Trophoblast cell (in vitro differentiated cells and primary cell): ENCODE measurements at regions not wholly inside any gene's neighbourhood (a gene's known extent, or its start where the extent isn't known, plus 50 kb on each side); places are given as distances from the start of the nearest gene placed in this dataset.

Experiments used
- DNase-seq, 2 donors: peaks; one replicate each; pipeline ENCODE4 v3.0.0-alpha.2; 2016
- H2AFZ ChIP-seq: 2 replicates; pipeline ENCODE4 v1.6.1; 2013; ENCODE audit warnings: low read length, moderate library complexity, mild to moderate bottlenecking; ENCODE audit not compliant: insufficient read depth, poor library complexity
- H2AK5ac ChIP-seq: 2 replicates; pipeline ENCODE4 v1.6.1; 2013; ENCODE audit warnings: mild to moderate bottlenecking, low read length
- H2BK120ac ChIP-seq: 2 replicates; pipeline ENCODE4 v1.6.1; 2013; ENCODE audit warnings: low read length, mild to moderate bottlenecking, moderate library complexity; ENCODE audit not compliant: insufficient read depth, poor library complexity
- H2BK12ac ChIP-seq: 2 replicates; pipeline ENCODE4 v1.6.1; 2013; ENCODE audit warnings: mild to moderate bottlenecking, low read length, moderate library complexity
- H2BK5ac ChIP-seq: 2 replicates; pipeline ENCODE4 v1.6.1; 2013; ENCODE audit warnings: low read length, low read depth, moderate library complexity, mild to moderate bottlenecking; ENCODE audit not compliant: poor library complexity
- H3K14ac ChIP-seq: 2 replicates; pipeline ENCODE4 v1.6.1; 2013; ENCODE audit warnings: mild to moderate bottlenecking, low read length
- H3K18ac ChIP-seq: 2 replicates; pipeline ENCODE4 v1.6.1; 2013; ENCODE audit warnings: mild to moderate bottlenecking, low read length
- H3K23ac ChIP-seq: 2 replicates; pipeline ENCODE4 v1.6.1; 2013; ENCODE audit warnings: low read length
- H3K27ac ChIP-seq: 2 replicates; pipeline ENCODE4 v1.5.1; 2013; ENCODE audit warnings: low read depth, mild to moderate bottlenecking, inconsistent platforms, low read length, moderate library complexity
- H3K27me3 ChIP-seq: 2 replicates; pipeline ENCODE4 v1.6.1; 2013; ENCODE audit warnings: inconsistent platforms, mild to moderate bottlenecking, low read length, moderate library complexity; ENCODE audit not compliant: insufficient read depth
- H3K36me3 ChIP-seq, 2 experiments: 1 replicate in 1 of 2; 2 replicates in 1 of 2; pipeline ENCODE4 v1.6.1; 2013; ENCODE audit warnings: low read length in 2 of 2, mild to moderate bottlenecking in 2 of 2, moderate library complexity in 1 of 2; ENCODE audit not compliant: insufficient read depth in 2 of 2, control insufficient read depth in 1 of 2
- H3K4ac ChIP-seq: 2 replicates; pipeline ENCODE4 v1.6.1; 2013; ENCODE audit warnings: low read depth, mild to moderate bottlenecking, low read length, moderate library complexity
- H3K4me1 ChIP-seq, 2 experiments: 1 replicate in 1 of 2; 2 replicates in 1 of 2; pipeline ENCODE4 v1.6.1; 2013; ENCODE audit warnings: low read length in 2 of 2, mild to moderate bottlenecking in 2 of 2, moderate library complexity in 1 of 2; ENCODE audit not compliant: insufficient read depth in 2 of 2, control insufficient read depth in 1 of 2
- H3K4me2 ChIP-seq: 2 replicates; pipeline ENCODE4 v1.6.1; 2013; ENCODE audit warnings: inconsistent platforms, mild to moderate bottlenecking, low read length, moderate library complexity
- H3K4me3 ChIP-seq: 2 replicates; pipeline ENCODE4 v1.5.1; 2013; ENCODE audit warnings: mild to moderate bottlenecking, low read depth, low read length, inconsistent platforms
- H3K79me1 ChIP-seq: one replicate; pipeline ENCODE4 v1.6.1; 2013; ENCODE audit warnings: low read length
- H3K79me2 ChIP-seq: 2 replicates; pipeline ENCODE4 v1.6.1; 2013; ENCODE audit warnings: low read length, mild to moderate bottlenecking; ENCODE audit not compliant: control insufficient read depth, insufficient read depth, poor library complexity
- H3K9ac ChIP-seq: 2 replicates; pipeline ENCODE4 v1.6.1; 2013; ENCODE audit warnings: mild to moderate bottlenecking, low read length
- H3K9me3 ChIP-seq: 2 replicates; pipeline ENCODE4 v1.6.1; 2013; ENCODE audit warnings: low read depth, mild to moderate bottlenecking, control low read depth, inconsistent platforms, low read length; ENCODE audit not compliant: insufficient read depth
- H4K12ac ChIP-seq: 2 replicates; pipeline ENCODE4 v1.6.1; 2013; ENCODE audit warnings: low read depth, mild to moderate bottlenecking, low read length, moderate library complexity
- H4K8ac ChIP-seq: 2 replicates; pipeline ENCODE4 v1.6.1; 2013; ENCODE audit warnings: low read depth, mild to moderate bottlenecking, low read length, moderate library complexity
- H4K91ac ChIP-seq: one replicate; pipeline ENCODE4 v1.6.1; 2013; ENCODE audit warnings: low read depth, mild to moderate bottlenecking, low read length, moderate library complexity
- WGBS: extraction: QIAGEN DNeasy Blood & Tissue Kit; methylation state at CpG from one replicate; pipeline ENCODE4 v1.1.7; 2013; ENCODE audit warnings: missing lambda C conversion rate; ENCODE audit not compliant: insufficient read length, insufficient coverage; ENCODE audit errors: extremely low coverage; 5-methylcytosine and 5-hydroxymethylcytosine counted together

- Histone ChIP-seq H4K91ac (no peak overlapping the region), H3K18ac (no peak overlapping the region), H3K27me3 (no peaks in the 10 kb centered on the region), H3K79me2 (no peaks in the 10 kb centered on the region), H3K36me3 (no peaks in the 10 kb centered on the region), H2AK5ac (no peak overlapping the region), H3K4me3 (no peak overlapping the region), H3K23ac (no peak overlapping the region), H3K9me3 (no peaks in the 10 kb centered on the region), H3K4me1 (no peaks in the 10 kb centered on the region), H3K79me1 (no peaks in the 10 kb centered on the region), H3K4me2 (no peak overlapping the region), H2BK120ac (no peak overlapping the region), H4K12ac (no peak overlapping the region), H3K9ac (no peak overlapping the region), H3K14ac (no peak overlapping the region), H4K8ac (no peak overlapping the region), H2BK12ac (no peak overlapping the region), H3K27ac (no peak overlapping the region), H2BK5ac (no peak overlapping the region), H3K4ac (no peak overlapping the region), H2AFZ (no peak overlapping the region)
- no CpG with 5 or more reads among the region's 5 CpGs for WGBS
- DNase-seq = no peak
Measured at GRCh38 chr2:58669998-58670397, 428.9 kb upstream of the FANCL start.

- no peaks in the 10 kb centered on the region for H3K27me3 ChIP-seq
- H3K79me1 ChIP-seq = no peaks in the 10 kb centered on the region
- no CpG with 5 or more reads among the region's 3 CpGs for WGBS
- no peak overlapping the region for H4K8ac ChIP-seq
- H2BK12ac ChIP-seq = no peak overlapping the region
- H3K9ac ChIP-seq = no peak overlapping the region
- no peak overlapping the region for H3K18ac ChIP-seq
- H3K27ac ChIP-seq = no peak overlapping the region
- no peak overlapping the region for H4K12ac ChIP-seq
- H3K9me3 ChIP-seq = no peaks in the 10 kb centered on the region
- no peaks in the 10 kb centered on the region for H3K36me3 ChIP-seq
- H2BK120ac ChIP-seq = no peak overlapping the region
- H4K91ac ChIP-seq = no peak overlapping the region
- no peak overlapping the region for H3K4ac ChIP-seq
- H3K4me1 ChIP-seq = no peaks in the 10 kb centered on the region
- H2AK5ac ChIP-seq = no peak overlapping the region
- no peak overlapping the region for H3K23ac ChIP-seq
- no peaks in the 10 kb centered on the region for H3K79me2 ChIP-seq
- no peak overlapping the region for H2BK5ac ChIP-seq
- H2AFZ ChIP-seq = no peak overlapping the region
- DNase-seq = peak; percentile 28 to 60
- no peak overlapping the region for H3K4me2 ChIP-seq
- no peak overlapping the region for H3K4me3 ChIP-seq
- no peak overlapping the region for H3K14ac ChIP-seq
Measured at GRCh38 chr2:58667137-58667774, 426.1 kb upstream of the FANCL start.

- no peaks in the 10 kb centered on the region for H3K79me2 ChIP-seq
Measured at GRCh38 chr2:58666323-58666970, 425.3 kb upstream of the FANCL start.

GRCh38 chr2:58665154-58665553 lies 424.0 kb upstream of the FANCL start:
- Histone ChIP-seq H3K79me1 (no peaks in the 10 kb centered on the region), H3K27ac (no peak overlapping the region), H3K18ac (no peak overlapping the region), H4K12ac (no peak overlapping the region), H2BK120ac (no peak overlapping the region), H3K9me3 (no peaks in the 10 kb centered on the region), H3K36me3 (no peaks in the 10 kb centered on the region), H3K4ac (no peak overlapping the region), H4K91ac (no peak overlapping the region), H3K23ac (no peak overlapping the region), H3K79me2 (no peaks in the 10 kb centered on the region), H3K4me1 (peaks cover 0 to 2% of the 10 kb centered on the region in 2 experiments), H3K9ac (no peak overlapping the region), H2AK5ac (no peak overlapping the region), H3K27me3 (no peaks in the 10 kb centered on the region), H3K4me2 (no peak overlapping the region), H2BK12ac (no peak overlapping the region), H2BK5ac (no peak overlapping the region), H3K14ac (no peak overlapping the region), H4K8ac (no peak overlapping the region), H3K4me3 (no peak overlapping the region), H2AFZ (no peak overlapping the region)
- WGBS = no CpG with 5 or more reads among the region's 3 CpGs
- no peak for DNase-seq

More at GRCh38 chr2:58666323-58666970, 425.3 kb upstream of the FANCL start:
- Histone ChIP-seq H3K23ac (no peak overlapping the region), H3K9ac (no peak overlapping the region), H2BK12ac (no peak overlapping the region), H3K27ac (no peak overlapping the region), H3K9me3 (no peaks in the 10 kb centered on the region), H2AK5ac (no peak overlapping the region), H4K8ac (no peak overlapping the region), H2AFZ (no peak overlapping the region), H4K91ac (no peak overlapping the region), H3K4me2 (no peak overlapping the region), H2BK120ac (no peak overlapping the region), H3K4me1 (no peaks in the 10 kb centered on the region), H3K79me1 (no peaks in the 10 kb centered on the region), H3K4ac (no peak overlapping the region), H4K12ac (no peak overlapping the region), H3K4me3 (no peak overlapping the region), H3K18ac (no peak overlapping the region), H3K27me3 (no peaks in the 10 kb centered on the region), H2BK5ac (no peak overlapping the region), H3K14ac (no peak overlapping the region), H3K36me3 (no peaks in the 10 kb centered on the region)
- DNase-seq = no peak
- no CpG with 5 or more reads among the region's 3 CpGs for WGBS
